SK-N-SH treated with all-trans-retinoic acid at 6 μM for 48 hours (cell line): ENCODE measurements at regions not wholly inside any gene's neighbourhood (a gene's known extent, or its start where the extent isn't known, plus 50 kb on each side); places are given as distances from the start of the nearest gene placed in this dataset.

Experiments used
- ATAC-seq: fragments of 200-7000 bp; cut with Tn5 transposase; 3 replicates; pipeline ENCODE4 v1.9.1; 2020; ENCODE audit warnings: mild to moderate bottlenecking, moderate library complexity
- BACH2 ChIP-seq: fragments of 250-450 bp; sonication (Bioruptor Pico); IDR thresholded peaks from 2 replicates; pipeline ENCODE4 v1.9.0; 2021; ENCODE audit warnings: mild to moderate bottlenecking, borderline replicate concordance
- CSRNP3 ChIP-seq: fragments of 250-450 bp; sonication (Bioruptor Pico); IDR thresholded peaks from 2 replicates; pipeline ENCODE4 v1.5.1; 2021; ENCODE audit warnings: mild to moderate bottlenecking, moderate library complexity
- ESRRG ChIP-seq: fragments of 250-450 bp; sonication (Bioruptor Pico); IDR thresholded peaks from 2 replicates; pipeline ENCODE4 v1.6.1; 2021; ENCODE audit warnings: mild to moderate bottlenecking
- GLIS3 ChIP-seq: fragments of 250-450 bp; sonication (Bioruptor Pico); IDR thresholded peaks from 2 replicates; pipeline ENCODE4 v1.5.0; 2020; ENCODE audit warnings: mild to moderate bottlenecking, moderate library complexity
- ISL1 ChIP-seq: fragments of 250-450 bp; sonication (Bioruptor Pico); IDR thresholded peaks from 2 replicates; pipeline ENCODE4 v2.1.2; 2022; ENCODE audit warnings: mild to moderate bottlenecking, moderate library complexity
- POU6F1 ChIP-seq: fragments of 250-450 bp; sonication (Bioruptor Pico); IDR thresholded peaks from 2 replicates; pipeline ENCODE4 v1.8.0; 2021; ENCODE audit warnings: low read depth, mild to moderate bottlenecking, moderate library complexity, borderline replicate concordance
- RARB ChIP-seq: fragments of 250-450 bp; sonication (Bioruptor Pico); IDR thresholded peaks from 2 replicates; pipeline ENCODE4 v1.8.0; 2021; ENCODE audit warnings: mild to moderate bottlenecking, moderate library complexity
- SNAI2 ChIP-seq: fragments of 250-450 bp; sonication (Bioruptor Pico); IDR thresholded peaks from 2 replicates; pipeline ENCODE4 v1.5.0; 2020; ENCODE audit warnings: mild to moderate bottlenecking, moderate library complexity
- TCF4 ChIP-seq: fragments of 250-450 bp; sonication (Bioruptor Pico); IDR thresholded peaks from 2 replicates; pipeline ENCODE4 v1.8.0; 2021; ENCODE audit warnings: mild to moderate bottlenecking, moderate library complexity, borderline replicate concordance
- TOX ChIP-seq: fragments of 250-450 bp; sonication (Bioruptor Pico); IDR thresholded peaks from 2 replicates; pipeline ENCODE4 v1.8.0; 2021; ENCODE audit warnings: mild to moderate bottlenecking, moderate library complexity, borderline replicate concordance
- ZC3H10 ChIP-seq: fragments of 250-450 bp; sonication (Bioruptor Pico); IDR thresholded peaks from 2 replicates; pipeline ENCODE4 v1.5.1; 2021; ENCODE audit warnings: mild to moderate bottlenecking, moderate library complexity
- ZFP3 ChIP-seq: fragments of 250-450 bp; sonication (Bioruptor Pico); IDR thresholded peaks from 2 replicates; pipeline ENCODE4 v1.5.0; 2020; ENCODE audit warnings: mild to moderate bottlenecking, moderate library complexity
- ZFP30 ChIP-seq: fragments of 450-650 bp; formaldehyde crosslinking; IDR thresholded peaks from 2 replicates; pipeline ENCODE4 v1.5.0; 2022; ENCODE audit warnings: mild to moderate bottlenecking, moderate library complexity
- ZNF565 ChIP-seq: fragments of 450-650 bp; formaldehyde crosslinking; conservative IDR thresholded peaks from 2 replicates; pipeline ENCODE4 v1.5.0; 2020; ENCODE audit warnings: low read depth, mild to moderate bottlenecking, moderate library complexity
- ZNF70 ChIP-seq: fragments of 450-650 bp; formaldehyde crosslinking; IDR thresholded peaks from 2 replicates; pipeline ENCODE4 v1.5.0; 2020; ENCODE audit warnings: mild to moderate bottlenecking, moderate library complexity
- ZNF8 ChIP-seq: fragments of 450-650 bp; formaldehyde crosslinking; IDR thresholded peaks from 2 replicates; pipeline ENCODE4 v1.5.0; 2020; ENCODE audit warnings: mild to moderate bottlenecking, moderate library complexity
- TF ChIP-seq, protein P1 (sequence below): fragments of 250-450 bp; sonication (Bioruptor Pico); IDR thresholded peaks from 2 replicates; pipeline ENCODE4 v1.5.0; 2020; ENCODE audit warnings: mild to moderate bottlenecking, moderate library complexity
- TF ChIP-seq, protein P2 (sequence below): fragments of 250-450 bp; sonication (Bioruptor Pico); IDR thresholded peaks from 2 replicates; pipeline ENCODE4 v1.5.1; 2020; ENCODE audit warnings: low read depth, mild to moderate bottlenecking, moderate library complexity
- TF ChIP-seq, protein P3 (sequence below): fragments of 250-450 bp; sonication (Bioruptor Pico); IDR thresholded peaks from 2 replicates; pipeline ENCODE4 v1.8.0; 2020; ENCODE audit warnings: mild to moderate bottlenecking, moderate library complexity, borderline replicate concordance

GRCh38 chrX:3252744-3253143 is 93.7 kb downstream of the MXRA5 start (continued):
- TF ChIP-seq ZFP3 (CRISPR knock-in tag) (no peak), ZNF8 (CRISPR knock-in tag) (no peak), ISL1 (no peak), BACH2 (no peak)
- TF ChIP-seq, all 23 proteins: peak for 0

DNA sequence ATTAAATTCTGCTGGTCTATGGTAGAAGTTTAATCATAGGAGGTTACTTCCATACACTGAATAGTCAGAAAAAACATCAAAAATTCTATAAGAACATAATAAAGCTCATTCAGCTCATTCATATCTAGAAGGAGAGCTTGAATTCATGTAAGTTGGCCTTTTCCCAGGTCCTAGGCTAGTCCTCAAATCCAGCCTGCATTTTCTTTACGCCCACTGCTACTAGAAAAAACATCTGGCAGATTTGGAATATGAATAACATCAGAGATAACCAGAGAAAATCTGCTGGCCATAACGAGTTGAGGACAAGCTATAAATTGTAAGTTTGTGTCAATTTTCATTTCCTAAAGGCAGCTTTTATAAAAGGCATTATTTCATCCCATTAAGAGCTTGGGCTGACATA is 95.5 kb downstream of the MXRA5 start:
- ATAC-seq: no peak
- TF ChIP-seq POU6F1 (CRISPR knock-in tag): no peak

DNA sequence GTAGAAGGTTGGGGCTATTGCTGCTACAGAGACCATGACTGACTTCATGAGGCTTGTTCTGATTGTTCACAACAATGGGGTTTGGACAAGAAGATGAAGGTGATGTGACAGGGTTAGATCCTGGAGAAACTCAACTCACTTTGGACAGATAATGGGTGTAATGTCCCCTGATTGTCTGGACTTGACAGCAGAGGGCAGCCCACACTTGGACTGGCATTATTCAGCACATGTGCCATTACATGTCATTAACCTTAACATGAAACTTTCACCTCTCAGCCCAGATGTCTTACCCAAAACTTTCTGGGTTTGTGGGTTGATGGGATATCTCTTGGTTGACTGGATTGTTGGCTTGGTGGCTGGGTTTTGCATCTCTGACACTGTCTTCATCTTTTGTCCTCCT is 101.5 kb downstream of the MXRA5 start:
- TF ChIP-seq CSRNP3 (CRISPR knock-in tag) (no peak), ESRRG (CRISPR knock-in tag) (no peak), ZC3H10 (no peak), POU6F1 (CRISPR knock-in tag) (no peak), ZNF70 (no peak), SNAI2 (CRISPR knock-in tag) (no peak), TCF4 (no peak), ZFP3 (CRISPR knock-in tag) (no peak), GLIS3 (CRISPR knock-in tag) (no peak), ZNF565 (CRISPR knock-in tag) (no peak), ZFP30 (CRISPR knock-in tag) (no peak), RARB (no peak), TOX (CRISPR knock-in tag) (no peak)
- TF ChIP-seq, protein P1, sequence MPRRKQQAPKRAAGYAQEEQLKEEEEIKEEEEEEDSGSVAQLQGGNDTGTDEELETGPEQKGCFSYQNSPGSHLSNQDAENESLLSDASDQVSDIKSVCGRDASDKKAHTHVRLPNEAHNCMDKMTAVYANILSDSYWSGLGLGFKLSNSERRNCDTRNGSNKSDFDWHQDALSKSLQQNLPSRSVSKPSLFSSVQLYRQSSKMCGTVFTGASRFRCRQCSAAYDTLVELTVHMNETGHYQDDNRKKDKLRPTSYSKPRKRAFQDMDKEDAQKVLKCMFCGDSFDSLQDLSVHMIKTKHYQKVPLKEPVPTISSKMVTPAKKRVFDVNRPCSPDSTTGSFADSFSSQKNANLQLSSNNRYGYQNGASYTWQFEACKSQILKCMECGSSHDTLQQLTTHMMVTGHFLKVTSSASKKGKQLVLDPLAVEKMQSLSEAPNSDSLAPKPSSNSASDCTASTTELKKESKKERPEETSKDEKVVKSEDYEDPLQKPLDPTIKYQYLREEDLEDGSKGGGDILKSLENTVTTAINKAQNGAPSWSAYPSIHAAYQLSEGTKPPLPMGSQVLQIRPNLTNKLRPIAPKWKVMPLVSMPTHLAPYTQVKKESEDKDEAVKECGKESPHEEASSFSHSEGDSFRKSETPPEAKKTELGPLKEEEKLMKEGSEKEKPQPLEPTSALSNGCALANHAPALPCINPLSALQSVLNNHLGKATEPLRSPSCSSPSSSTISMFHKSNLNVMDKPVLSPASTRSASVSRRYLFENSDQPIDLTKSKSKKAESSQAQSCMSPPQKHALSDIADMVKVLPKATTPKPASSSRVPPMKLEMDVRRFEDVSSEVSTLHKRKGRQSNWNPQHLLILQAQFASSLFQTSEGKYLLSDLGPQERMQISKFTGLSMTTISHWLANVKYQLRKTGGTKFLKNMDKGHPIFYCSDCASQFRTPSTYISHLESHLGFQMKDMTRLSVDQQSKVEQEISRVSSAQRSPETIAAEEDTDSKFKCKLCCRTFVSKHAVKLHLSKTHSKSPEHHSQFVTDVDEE: no peak
- TF ChIP-seq, protein P2, sequence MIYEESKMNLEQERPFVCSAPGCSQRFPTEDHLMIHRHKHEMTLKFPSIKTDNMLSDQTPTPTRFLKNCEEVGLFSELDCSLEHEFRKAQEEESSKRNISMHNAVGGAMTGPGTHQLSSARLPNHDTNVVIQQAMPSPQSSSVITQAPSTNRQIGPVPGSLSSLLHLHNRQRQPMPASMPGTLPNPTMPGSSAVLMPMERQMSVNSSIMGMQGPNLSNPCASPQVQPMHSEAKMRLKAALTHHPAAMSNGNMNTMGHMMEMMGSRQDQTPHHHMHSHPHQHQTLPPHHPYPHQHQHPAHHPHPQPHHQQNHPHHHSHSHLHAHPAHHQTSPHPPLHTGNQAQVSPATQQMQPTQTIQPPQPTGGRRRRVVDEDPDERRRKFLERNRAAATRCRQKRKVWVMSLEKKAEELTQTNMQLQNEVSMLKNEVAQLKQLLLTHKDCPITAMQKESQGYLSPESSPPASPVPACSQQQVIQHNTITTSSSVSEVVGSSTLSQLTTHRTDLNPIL (CRISPR knock-in tag): no peak
- TF ChIP-seq, protein P3, sequence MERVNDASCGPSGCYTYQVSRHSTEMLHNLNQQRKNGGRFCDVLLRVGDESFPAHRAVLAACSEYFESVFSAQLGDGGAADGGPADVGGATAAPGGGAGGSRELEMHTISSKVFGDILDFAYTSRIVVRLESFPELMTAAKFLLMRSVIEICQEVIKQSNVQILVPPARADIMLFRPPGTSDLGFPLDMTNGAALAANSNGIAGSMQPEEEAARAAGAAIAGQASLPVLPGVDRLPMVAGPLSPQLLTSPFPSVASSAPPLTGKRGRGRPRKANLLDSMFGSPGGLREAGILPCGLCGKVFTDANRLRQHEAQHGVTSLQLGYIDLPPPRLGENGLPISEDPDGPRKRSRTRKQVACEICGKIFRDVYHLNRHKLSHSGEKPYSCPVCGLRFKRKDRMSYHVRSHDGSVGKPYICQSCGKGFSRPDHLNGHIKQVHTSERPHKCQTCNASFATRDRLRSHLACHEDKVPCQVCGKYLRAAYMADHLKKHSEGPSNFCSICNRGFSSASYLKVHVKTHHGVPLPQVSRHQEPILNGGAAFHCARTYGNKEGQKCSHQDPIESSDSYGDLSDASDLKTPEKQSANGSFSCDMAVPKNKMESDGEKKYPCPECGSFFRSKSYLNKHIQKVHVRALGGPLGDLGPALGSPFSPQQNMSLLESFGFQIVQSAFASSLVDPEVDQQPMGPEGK (CRISPR knock-in tag): no peak
- ATAC-seq: no peak

GRCh38 chrX:3244203-3244743 is 102.2 kb downstream of the MXRA5 start:
- peak; percentile 81 for ATAC-seq
- TF ChIP-seq POU6F1 (CRISPR knock-in tag) (no peak), ZFP3 (CRISPR knock-in tag) (no peak), ZFP30 (CRISPR knock-in tag) (no peak)
- TF ChIP-seq, protein P1: no peak
- TF ChIP-seq, protein P3 (CRISPR knock-in tag): no peak
